Ovary (tissue), 7 donors: ENCODE measurements at regions not wholly inside any gene's neighbourhood (a gene's known extent, or its start where the extent isn't known, plus 50 kb on each side); places are given as distances from the start of the nearest gene placed in this dataset.

Experiments
- DNase-seq, 5 donors: peaks; one replicate each; pipeline ENCODE4 v3.0.0-alpha.2; 2019 to 2020
- H3K27ac ChIP-seq, 2 donors: fragments of 200-600 bp; one replicate each; pipeline versions ENCODE4 v1.5.1 to v1.8.0; 2019 to 2022
- H3K27me3 ChIP-seq: fragments of 200-600 bp; one replicate; pipeline ENCODE4 v1.8.0; 2022
- H3K36me3 ChIP-seq: fragments of 200-600 bp; sonication (generic); one replicate; pipeline ENCODE4 v1.5.1; 2019
- H3K4me1 ChIP-seq: one replicate; pipeline ENCODE4 v1.8.1; 2013; ENCODE audit warnings: mild to moderate bottlenecking, moderate library complexity; ENCODE audit not compliant: insufficient read depth
- H3K4me3 ChIP-seq: fragments of 200-600 bp; sonication (generic); one replicate; pipeline ENCODE4 v1.5.1; 2017
- H3K9me3 ChIP-seq, 2 donors: fragments of 200-600 bp in 1 of 2; sonication (generic) in 1 of 2; one replicate each; pipeline versions ENCODE4 v1.5.1 to v1.8.1; 2013 to 2019; ENCODE audit warnings: mild to moderate bottlenecking in 1 of 2, moderate library complexity in 1 of 2
- CTCF ChIP-seq, 3 donors: fragments of 450-650 bp in 2 of 3; fragments of 200-600 bp in 1 of 3; IDR thresholded peaks; one replicate each; pipeline versions ENCODE4 v1.5.1 to v1.8.0; 2016 to 2022; ENCODE audit warnings: antibody characterized with exemption in 3 of 3, mild to moderate bottlenecking in 1 of 3
- EP300 ChIP-seq: sonication (generic); formaldehyde crosslinking; IDR thresholded peaks from one replicate; pipeline ENCODE4 v1.6.1; 2017; ENCODE audit warnings: antibody characterized with exemption
- POLR2A ChIP-seq: fragments of 450-650 bp; IDR thresholded peaks from one replicate; pipeline ENCODE4 v1.6.1; 2017; ENCODE audit warnings: antibody characterized with exemption, mild to moderate bottlenecking, moderate library complexity
- WGBS, 3 donors: extraction: QIAGEN DNeasy Blood & Tissue Kit in 1 of 3; methylation state at CpG; one replicate each; pipeline versions ENCODE4 v1.1.5 to v1.1.7; 2013 to 2017; 5-methylcytosine and 5-hydroxymethylcytosine counted together
- intact Hi-C, 4 donors: fragments of 100-400 bp; cut with DNase I; formaldehyde crosslinking; loops; one replicate each; pipeline versions ENCODE4 v1.11.0 to v1.15.1; 2022 to 2023
- donor health status: DM: no; HTN: no; CAD: no; lungs with moderate emphysema.
- donor health status: DM: no; HTN: no; CAD: no.
- donor health status: Bipolar disorder and iron deficiency.
- donor health status: DM: no; HTN: no; CAD: no.
- donor health status: DM: yes; HTN: yes; CAD: no.

- intact Hi-C loops: no loop called here
- H3K4me1 ChIP-seq: no peaks in the 10 kb centered on the region
- H3K27me3 ChIP-seq: no peaks in the 10 kb centered on the region
- H3K4me3 ChIP-seq: no peak overlapping the region
- H3K36me3 ChIP-seq: no peaks in the 10 kb centered on the region
- 90 to 91% (median 91%) methylated on average over 20 of the region's 20 CpGs for WGBS, 3 donors
- TF ChIP-seq POLR2A: no peak
- TF ChIP-seq EP300: no peak
- no peak overlapping the region for H3K27ac ChIP-seq
- no peaks in the 10 kb centered on the region for H3K9me3 ChIP-seq
- no peak for DNase-seq
Measured at GRCh38 chr11:23961503-23962338, 535.1 kb upstream of the LUZP2 start.

- Histone ChIP-seq H3K4me3 (no peak overlapping the region), H3K9me3 (no peaks in the 10 kb centered on the region), H3K4me1 (no peaks in the 10 kb centered on the region), H3K36me3 (no peaks in the 10 kb centered on the region), H3K27me3 (no peaks in the 10 kb centered on the region), H3K27ac (no peak overlapping the region)
- 54 to 70% (median 70%) methylated on average over 2 of the region's 2 CpGs for WGBS, 3 donors
- TF ChIP-seq CTCF (IDR thresholded peaks at IDR 0.05) (no peak), EP300 (no peak), POLR2A (no peak)
- intact Hi-C loops: no loop called here
- DNase-seq: no peak
Measured at GRCh38 chr11:23973244-23973643, 523.6 kb upstream of the LUZP2 start.

GRCh38 chr11:23974051-23974450 is 522.8 kb upstream of the LUZP2 start:
- TF ChIP-seq EP300 (no peak), POLR2A (no peak), CTCF (IDR thresholded peaks at IDR 0.05) (no peak)
- DNase-seq: no peak
- Histone ChIP-seq H3K27ac (no peak overlapping the region), H3K4me1 (no peaks in the 10 kb centered on the region), H3K36me3 (no peaks in the 10 kb centered on the region), H3K4me3 (no peak overlapping the region), H3K27me3 (no peaks in the 10 kb centered on the region), H3K9me3 (no peaks in the 10 kb centered on the region)
- intact Hi-C loops: no loop called here
- WGBS, 3 donors: 53 to 84% (median 54%) methylated on average over 3 of the region's 3 CpGs

- no peak for DNase-seq
- H3K9me3 ChIP-seq: no peaks in the 10 kb centered on the region
- no peak overlapping the region for H3K4me3 ChIP-seq
- no peaks in the 10 kb centered on the region for H3K27me3 ChIP-seq
- H3K36me3 ChIP-seq: no peaks in the 10 kb centered on the region
- intact Hi-C loops: no loop called here
- no peak for TF ChIP-seq CTCF (IDR thresholded peaks at IDR 0.05)
- no peak for TF ChIP-seq POLR2A
- TF ChIP-seq EP300: no peak
- no peak overlapping the region for H3K27ac ChIP-seq
- no peaks in the 10 kb centered on the region for H3K4me1 ChIP-seq
Measured at GRCh38 chr11:23974601-23975000, 522.3 kb upstream of the LUZP2 start.

GRCh38 chr11:23976426-23976825 is 520.4 kb upstream of the LUZP2 start:
- intact Hi-C loops: no loop called here
- Histone ChIP-seq H3K4me3 (no peak overlapping the region), H3K27ac (no peak overlapping the region), H3K36me3 (no peaks in the 10 kb centered on the region), H3K9me3 (no peaks in the 10 kb centered on the region), H3K4me1 (no peaks in the 10 kb centered on the region), H3K27me3 (no peaks in the 10 kb centered on the region)
- TF ChIP-seq CTCF (IDR thresholded peaks at IDR 0.05) (no peak), EP300 (no peak)
- WGBS, 3 donors: 24 to 77% (median 66%) methylated on average over 1 of the region's 1 CpG
- no peak for DNase-seq
